ENCODE measurements at regions not wholly inside any gene's neighbourhood (a gene's known extent, or its start where the extent isn't known, plus 50 kb on each side); places are given as distances from the start of the nearest gene placed in this dataset.

- H3K27me3 ChIP-seq (ENCODE audit: control insufficient read depth in 1 of 2, insufficient read depth in 2 of 2, low read length in 2 of 2), result peaks cover 0 to 41% of the 10 kb centered on the region in 2 experiments; a peak in 3 of 5 replicates
- intact Hi-C loops (cut with micrococcal nuclease; ENCODE audit: unreplicated experiment), result no loop called here
- in situ Hi-C loops (cut with HindIII; ENCODE audit: extremely low pct_ligation_motif_present, low pct_unique_long_range_greater_than_20kb), result no loop called here
- TF ChIP-seq ZNF280D (CRISPR knock-in tag; IDR thresholded peaks at IDR 0.05), result 0 out of 2 replicates have a peak, but pooled peaks have one; percentile 22
- TF ChIP-seq STAG1 (CRISPR knock-in tag; IDR thresholded peaks at IDR 0.05), result peak; percentile 34; the same call in 1 of the 2 replicates
- no peak for TF ChIP-seq ZBTB37 (CRISPR knock-in tag; IDR thresholded peaks at IDR 0.05)
- no peak for TF ChIP-seq THRA (CRISPR knock-in tag; IDR thresholded peaks at IDR 0.05; ENCODE audit: borderline replicate concordance)
- no peak for TF ChIP-seq RFX1 (IDR thresholded peaks at IDR 0.05)
- 0 out of 2 replicates have a peak, but pooled peaks have one; percentile 44 for TF ChIP-seq MIXL1 (CRISPR knock-in tag; IDR thresholded peaks at IDR 0.05)
- no peak for TF ChIP-seq ZBTB43 (CRISPR knock-in tag; conservative IDR thresholded peaks at IDR 0.05)
- no peak for TF ChIP-seq MTF1 (CRISPR knock-in tag; IDR thresholded peaks at IDR 0.05)
- no peak for TF ChIP-seq ZNF232 (CRISPR knock-in tag; IDR thresholded peaks at IDR 0.05; ENCODE audit: borderline replicate concordance)
- TF ChIP-seq SMC3 (IDR thresholded peaks at IDR 0.05; ENCODE audit: low read length), result peak; percentile 53; the same call in 1 of the 2 replicates
- no peak for TF ChIP-seq ZNF782 (CRISPR knock-in tag; IDR thresholded peaks at IDR 0.05; ENCODE audit: borderline replicate concordance)
- TF ChIP-seq XRCC5 (optimal IDR thresholded peaks at IDR 0.05; ENCODE audit: low read length), result peak; percentile 24
- TF ChIP-seq ONECUT2 (CRISPR knock-in tag; IDR thresholded peaks at IDR 0.05), result peak; percentile 49; the same call in 1 of the 2 replicates
- TF ChIP-seq ZNF547 (CRISPR knock-in tag; IDR thresholded peaks at IDR 0.05), result no peak
- peak; percentile 70 for TF ChIP-seq CTCF (CRISPR knock-in tag; IDR thresholded peaks at IDR 0.05)
- no peak for TF ChIP-seq ZSCAN22 (CRISPR knock-in tag; IDR thresholded peaks at IDR 0.05)
- TF ChIP-seq ZNF883 (CRISPR knock-in tag; IDR thresholded peaks at IDR 0.05; ENCODE audit: not compliant biosample characterization), result no peak
Measured at GRCh38 chr22:22422629-22423112, 85.9 kb downstream of the ZNF280B start.

More at GRCh38 chr22:22422629-22423112, 85.9 kb downstream of the ZNF280B start:
- FAIRE-seq, result peak; percentile 74
- no peaks in the 10 kb centered on the region for H3K9me3 ChIP-seq (ENCODE audit: low read length)
- peak overlapping the region; percentile 36; the same call in 1 of the 2 replicates for H3K4me2 ChIP-seq (ENCODE audit: low read depth, low read length)
- ChIA-PET CTCF (ENCODE audit: low intra/inter-chr PET ratio, low total read pairs) (interaction anchor here (1.2 kb wide), 1 partner anchor 9 kb away, joined by 4 read pairs; no protein-coding TSS in a partner anchor), POLR2A (no interaction called here)
- no peak; the same call in 2 of the 3 replicates for ATAC-seq
- no peak overlapping the region for H3K27ac ChIP-seq (ENCODE audit: extremely low read length, insufficient read depth, low read length)
- no peak overlapping the region for H3K9ac ChIP-seq (ENCODE audit: insufficient read depth, low read depth, low read length)
- no peak overlapping the region for H2AFZ ChIP-seq (ENCODE audit: low read length)
- H3K79me2 ChIP-seq (ENCODE audit: insufficient read depth, low read length), result no peaks in the 10 kb centered on the region
- 5% methylated on average over 4 of the region's 6 CpGs for WGBS (ENCODE audit: low lambda C conversion rate)
- DNase-seq (ENCODE audit: low spot score), result peak; percentile 56
- no peak overlapping the region for H3K4me3 ChIP-seq (replicated peaks in 1 of 3; ENCODE audit: insufficient read depth in 1 of 3, low read depth in 2 of 3, low read length in 3 of 3)
- H3K36me3 ChIP-seq (replicated peaks in 1 of 2; ENCODE audit: control insufficient read depth in 1 of 2, insufficient read depth in 2 of 2, low read length in 2 of 2), result no peaks in the 10 kb centered on the region; a peak in 1 of 5 replicates
- no TSS peak for BruUV-seq (replicated peaks)
- H4K20me1 ChIP-seq (ENCODE audit: insufficient read depth, low read length), result no peaks in the 10 kb centered on the region
- H3K4me1 ChIP-seq (ENCODE audit: insufficient read depth, low read length), result peaks cover 49% of the 10 kb centered on the region

All from HepG2 (cell line).